ENCODE measurements at regions not wholly inside any gene's neighbourhood (a gene's known extent, or its start where the extent isn't known, plus 50 kb on each side); places are given as distances from the start of the nearest gene placed in this dataset.

GRCh38 chr20:52459150-52459549, 267.6 kb upstream of the ZFP64 start:
- TF ChIP-seq POLR2AphosphoS5 (IDR thresholded peaks at IDR 0.05) (no peak), CTCF (IDR thresholded peaks at IDR 0.05) (no peak)

Measured in gastroesophageal sphincter (tissue), 3 donors.